HCT116 (cell line): ENCODE measurements at regions not wholly inside any gene's neighbourhood (a gene's known extent, or its start where the extent isn't known, plus 50 kb on each side); places are given as distances from the start of the nearest gene placed in this dataset.

Source experiments
- CTCF ChIP-seq, 3 experiments: fragments of 200-600 bp in 1 of 3; sonication (generic) in 1 of 3; IDR thresholded peaks in 2 of 3; conservative IDR thresholded peaks in 1 of 3; 2 replicates each; pipeline ENCODE4 v1.5.1; 2012 to 2017; ENCODE audit warnings: low read depth in 2 of 3, low read length in 2 of 3, antibody characterized with exemption in 1 of 3, borderline replicate concordance in 1 of 3, control low read depth in 1 of 3, mild to moderate bottlenecking in 1 of 3, mixed read lengths in 1 of 3, mixed run types in 1 of 3, moderate library complexity in 1 of 3; ENCODE audit not compliant: insufficient read depth in 1 of 3
- EGR1 ChIP-seq: IDR thresholded peaks from 2 replicates; pipeline ENCODE4 v1.6.1; 2012; ENCODE audit warnings: low read depth
- EZH2 ChIP-seq: fragments of 200-600 bp; sonication (generic); IDR thresholded peaks from 2 replicates; pipeline ENCODE4 v1.6.1; 2017; ENCODE audit warnings: antibody characterized with exemption, mixed run types
- EZH2phosphoT487 ChIP-seq: fragments of 200-600 bp; IDR thresholded peaks from 2 replicates; pipeline ENCODE4 v1.6.1; 2018; ENCODE audit warnings: antibody characterized with exemption, borderline replicate concordance
- JUND ChIP-seq: IDR thresholded peaks from 2 replicates; pipeline ENCODE4 v1.6.1; 2012
- POLR2A ChIP-seq: IDR thresholded peaks from 2 replicates; pipeline ENCODE4 v1.7.0; 2011; ENCODE audit warnings: borderline replicate concordance; ENCODE audit not compliant: insufficient read depth, insufficient read length; ENCODE audit errors: extremely low read depth
- POLR2AphosphoS5 ChIP-seq: IDR thresholded peaks from 2 replicates; pipeline ENCODE4 v1.6.1; 2011; ENCODE audit warnings: mild to moderate bottlenecking, low read depth, low read length, moderate library complexity
- RAD21 ChIP-seq: IDR thresholded peaks from 2 replicates; pipeline ENCODE4 v1.6.1; 2012; ENCODE audit warnings: low read depth, mild to moderate bottlenecking
- REST ChIP-seq: IDR thresholded peaks from 2 replicates; pipeline ENCODE4 v1.6.1; 2012; ENCODE audit warnings: low read depth
- SP1 ChIP-seq: IDR thresholded peaks from 2 replicates; pipeline ENCODE4 v1.6.1; 2012; ENCODE audit warnings: low read depth
- TCF7L2 ChIP-seq: IDR thresholded peaks from 2 replicates; pipeline ENCODE4 v1.7.0; 2011; ENCODE audit warnings: borderline replicate concordance, inconsistent platforms; ENCODE audit not compliant: insufficient read depth, insufficient read length; ENCODE audit errors: extremely low read depth

- TF ChIP-seq CTCF (IDR thresholded peaks at IDR 0.05 in 2 of 3, conservative IDR thresholded peaks at IDR 0.05 in 1 of 3; ENCODE audit: borderline replicate concordance in 1 of 3, insufficient read depth in 1 of 3, low read depth in 2 of 3, low read length in 2 of 3) (peak; percentile 70 to 79 (median 78); a peak in 5 of 6 replicates), POLR2A (no peak), JUND (no peak), EZH2 (no peak), EGR1 (no peak), RAD21 (peak; percentile 83), REST (no peak), TCF7L2 (no peak), POLR2AphosphoS5 (no peak), SP1 (no peak), EZH2phosphoT487 (no peak)
Observed at GRCh38 chr3:126259411-126260391, 79.3 kb upstream of the ALDH1L1 start.
